WTC11 (cell line): ENCODE measurements at regions not wholly inside any gene's neighbourhood (a gene's known extent, or its start where the extent isn't known, plus 50 kb on each side); places are given as distances from the start of the nearest gene placed in this dataset.

Source experiments
- ATAC-seq: fragments of 200-7000 bp; cut with Tn5 transposase; 2 replicates; pipeline ENCODE4 v1.10.0; 2021; ENCODE audit warnings: mild to moderate bottlenecking, moderate library complexity
- CTCF ChIA-PET: fragments of 300-600 bp; sonication (Branson Sonifier 250); formaldehyde crosslinking; loops from one replicate; lab custom pipeline; 2021; ENCODE audit warnings: antibody characterized with exemption; lab: Charles Lee
- POLR2A ChIA-PET: fragments of 350-600 bp; sonication (Branson Sonifier 250); formaldehyde crosslinking; loops from one replicate; lab custom pipeline; 2021; ENCODE audit warnings: antibody characterized with exemption; lab: Charles Lee
- DNase-seq: peaks from one replicate; pipeline ENCODE4 v3.0.0; 2021; ENCODE audit warnings: low spot score
- H3K27ac Mint-ChIP-seq: 2 replicates; pipeline ENCODE4 v1.8.0; 2021; ENCODE audit warnings: mixed read lengths
- H3K27me3 Mint-ChIP-seq: 2 replicates; pipeline ENCODE4 v1.8.0; 2021; ENCODE audit warnings: low read depth, mild to moderate bottlenecking, moderate library complexity, mixed read lengths
- H3K36me3 Mint-ChIP-seq: 2 replicates; pipeline ENCODE4 v1.8.0; 2021; ENCODE audit warnings: mixed read lengths
- H3K4me1 Mint-ChIP-seq: 2 replicates; pipeline ENCODE4 v1.8.0; 2022; ENCODE audit warnings: mixed read lengths
- H3K4me3 Mint-ChIP-seq: 2 replicates; pipeline ENCODE4 v1.8.0; 2021; ENCODE audit warnings: mild to moderate bottlenecking, moderate library complexity, mixed read lengths
- H3K9me3 Mint-ChIP-seq: 2 replicates; pipeline ENCODE4 v1.8.0; 2021; ENCODE audit warnings: mixed read lengths
- NFYB ChIP-seq: sonication (generic); formaldehyde crosslinking; conservative IDR thresholded peaks from 2 replicates; pipeline ENCODE4 v1.8.0; 2022; ENCODE audit warnings: low read depth, missing genetic modification reagents
- NR1H2 ChIP-seq: sonication (generic); formaldehyde crosslinking; IDR thresholded peaks from 2 replicates; pipeline ENCODE4 v1.9.0; 2021; ENCODE audit warnings: mild to moderate bottlenecking, moderate library complexity, missing genetic modification reagents
- PRDM15 ChIP-seq: sonication (generic); formaldehyde crosslinking; IDR thresholded peaks from 2 replicates; pipeline ENCODE4 v1.8.0; 2022; ENCODE audit warnings: missing genetic modification reagents
- SMAD4 ChIP-seq: sonication (generic); formaldehyde crosslinking; IDR thresholded peaks from 2 replicates; pipeline ENCODE4 v1.8.0; 2022; ENCODE audit warnings: mild to moderate bottlenecking, missing genetic modification reagents
- TP53 ChIP-seq: sonication (generic); formaldehyde crosslinking; IDR thresholded peaks from 2 replicates; pipeline ENCODE4 v1.8.1; 2023; ENCODE audit warnings: mild to moderate bottlenecking, missing genetic modification reagents
- ZNF219 ChIP-seq: sonication (generic); formaldehyde crosslinking; IDR thresholded peaks from 2 replicates; pipeline ENCODE4 v1.8.0; 2023; ENCODE audit warnings: missing genetic modification reagents, mild to moderate bottlenecking, borderline replicate concordance
- ZNF232 ChIP-seq: sonication (generic); formaldehyde crosslinking; IDR thresholded peaks from 2 replicates; pipeline ENCODE4 v1.8.0; 2022; ENCODE audit warnings: mild to moderate bottlenecking, missing genetic modification reagents
- ZNF317 ChIP-seq: sonication (generic); formaldehyde crosslinking; IDR thresholded peaks from 2 replicates; pipeline ENCODE4 v1.8.1; 2023; ENCODE audit warnings: low read depth, mild to moderate bottlenecking, moderate library complexity, missing genetic modification reagents, borderline replicate concordance
- ZNF423 ChIP-seq: fragments of 250-450 bp; sonication (Bioruptor Pico); IDR thresholded peaks from 2 replicates; pipeline ENCODE4 v2.1.2; 2022; ENCODE audit warnings: mild to moderate bottlenecking, moderate library complexity
- ZNF512 ChIP-seq: sonication (generic); formaldehyde crosslinking; IDR thresholded peaks from 2 replicates; pipeline ENCODE4 v1.8.1; 2022; ENCODE audit warnings: missing genetic modification reagents, borderline replicate concordance
- ZNF671 ChIP-seq: fragments of 250-450 bp; sonication (Bioruptor Pico); IDR thresholded peaks from 2 replicates; pipeline ENCODE4 v1.8.0; 2021; ENCODE audit warnings: mild to moderate bottlenecking
- TF ChIP-seq, protein P1 (sequence below): sonication (generic); formaldehyde crosslinking; IDR thresholded peaks from 2 replicates; pipeline ENCODE4 v1.8.1; 2023; ENCODE audit warnings: mild to moderate bottlenecking, moderate library complexity, missing genetic modification reagents
- TF ChIP-seq, protein P2 (sequence below): sonication (generic); formaldehyde crosslinking; IDR thresholded peaks from 2 replicates; pipeline ENCODE4 v1.8.1; 2023; ENCODE audit warnings: mild to moderate bottlenecking, missing genetic modification reagents, moderate library complexity
- TF ChIP-seq, protein P3 (sequence below): sonication (generic); formaldehyde crosslinking; IDR thresholded peaks from 2 replicates; pipeline ENCODE4 v1.8.0; 2023; ENCODE audit warnings: missing genetic modification reagents, mild to moderate bottlenecking, borderline replicate concordance

GRCh38 chr10:8726779-8727084, 672.2 kb downstream of the GATA3 start:
- CTCF ChIA-PET = interaction anchor here (0.6 kb wide), 1 partner anchor 1042 kb away, joined by 3 read pairs; no protein-coding TSS in a partner anchor
- peaks cover 11% of the 10 kb centered on the region for H3K9me3 Mint-ChIP-seq
- H3K36me3 Mint-ChIP-seq = 0 out of 2 replicates have a peak, but pooled peaks cover 3% of the 10 kb centered on the region
- POLR2A ChIA-PET = interaction anchor here (0.6 kb wide), 1 partner anchor 10 kb away, joined by 4 read pairs; no protein-coding TSS in a partner anchor
- TF ChIP-seq ZNF219 (CRISPR knock-in tag) = no peak
- peaks cover 4% of the 10 kb centered on the region; the same call in 1 of the 2 replicates for H3K4me1 Mint-ChIP-seq
- H3K4me3 Mint-ChIP-seq = no peak overlapping the region
- H3K27ac Mint-ChIP-seq = no peak overlapping the region
- no peak for ATAC-seq
- DNase-seq = no peak
- no peaks in the 10 kb centered on the region for H3K27me3 Mint-ChIP-seq

DNA sequence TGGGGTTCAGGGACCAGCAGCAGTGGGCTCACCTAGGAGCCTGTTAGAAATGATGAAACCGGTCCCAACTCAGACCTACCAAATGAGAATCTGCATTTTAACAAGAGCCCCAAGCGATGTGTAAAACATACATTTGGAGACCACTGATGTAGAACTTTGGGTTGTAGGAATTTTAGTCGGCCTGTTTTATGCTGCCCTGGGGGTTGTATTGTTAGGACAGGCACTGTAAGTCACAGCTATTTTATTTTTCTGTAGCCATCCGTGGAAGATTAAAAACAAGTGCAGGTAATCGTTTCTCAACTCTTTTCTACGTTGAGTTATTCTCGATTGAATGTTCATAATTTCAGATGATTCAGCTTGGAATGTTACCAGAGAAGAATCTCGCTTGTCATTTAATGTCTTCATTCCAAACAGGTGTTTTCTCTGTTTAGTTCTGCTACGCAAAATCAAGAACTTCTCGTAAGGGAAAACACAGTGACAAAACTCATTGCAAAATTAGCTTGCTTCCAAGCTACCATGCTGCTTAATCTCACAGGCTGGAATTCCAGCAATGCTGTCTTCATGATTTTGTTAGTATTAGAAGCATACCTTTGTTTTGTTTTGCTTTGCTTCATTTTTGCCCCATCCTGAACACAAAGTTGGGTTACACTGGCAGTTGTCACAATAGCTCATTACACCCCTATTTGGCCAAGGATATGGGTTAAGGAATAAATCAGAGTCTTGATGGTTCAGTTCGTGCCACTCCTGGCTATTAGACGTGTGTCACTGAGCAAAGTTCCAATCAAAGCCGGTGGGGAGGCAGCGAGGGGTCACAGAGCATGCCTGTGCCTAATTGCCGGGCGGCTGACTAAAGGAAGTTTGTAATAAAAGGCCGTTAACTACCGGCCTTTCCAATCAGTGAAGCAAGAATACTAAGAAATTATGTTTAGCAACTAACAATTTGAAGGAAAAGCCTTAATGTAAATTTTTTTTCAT, 676.9 kb downstream of the GATA3 start:
- Mint-ChIP-seq H3K27ac (no peak overlapping the region), H3K4me1 (peaks cover 5% of the 10 kb centered on the region; the same call in 1 of the 2 replicates), H3K9me3 (no peaks in the 10 kb centered on the region), H3K36me3 (no peaks in the 10 kb centered on the region)
- CTCF ChIA-PET = no interaction called here
- no peak for TF ChIP-seq PRDM15
- no peak for TF ChIP-seq ZNF317
- TF ChIP-seq, protein P1, sequence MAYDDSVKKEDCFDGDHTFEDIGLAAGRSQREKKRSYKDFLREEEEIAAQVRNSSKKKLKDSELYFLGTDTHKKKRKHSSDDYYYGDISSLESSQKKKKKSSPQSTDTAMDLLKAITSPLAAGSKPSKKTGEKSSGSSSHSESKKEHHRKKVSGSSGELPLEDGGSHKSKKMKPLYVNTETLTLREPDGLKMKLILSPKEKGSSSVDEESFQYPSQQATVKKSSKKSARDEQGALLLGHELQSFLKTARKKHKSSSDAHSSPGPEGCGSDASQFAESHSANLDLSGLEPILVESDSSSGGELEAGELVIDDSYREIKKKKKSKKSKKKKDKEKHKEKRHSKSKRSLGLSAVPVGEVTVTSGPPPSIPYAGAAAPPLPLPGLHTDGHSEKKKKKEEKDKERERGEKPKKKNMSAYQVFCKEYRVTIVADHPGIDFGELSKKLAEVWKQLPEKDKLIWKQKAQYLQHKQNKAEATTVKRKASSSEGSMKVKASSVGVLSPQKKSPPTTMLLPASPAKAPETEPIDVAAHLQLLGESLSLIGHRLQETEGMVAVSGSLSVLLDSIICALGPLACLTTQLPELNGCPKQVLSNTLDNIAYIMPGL (CRISPR knock-in tag) = no peak
- TF ChIP-seq, protein P2, sequence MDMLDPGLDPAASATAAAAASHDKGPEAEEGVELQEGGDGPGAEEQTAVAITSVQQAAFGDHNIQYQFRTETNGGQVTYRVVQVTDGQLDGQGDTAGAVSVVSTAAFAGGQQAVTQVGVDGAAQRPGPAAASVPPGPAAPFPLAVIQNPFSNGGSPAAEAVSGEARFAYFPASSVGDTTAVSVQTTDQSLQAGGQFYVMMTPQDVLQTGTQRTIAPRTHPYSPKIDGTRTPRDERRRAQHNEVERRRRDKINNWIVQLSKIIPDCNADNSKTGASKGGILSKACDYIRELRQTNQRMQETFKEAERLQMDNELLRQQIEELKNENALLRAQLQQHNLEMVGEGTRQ = no peak
- TF ChIP-seq NFYB (CRISPR knock-in tag) = no peak
- TF ChIP-seq ZNF512 (CRISPR knock-in tag) = no peak
- TF ChIP-seq NR1H2 (CRISPR knock-in tag) = no peak
- TF ChIP-seq TP53 (CRISPR knock-in tag) = no peak
- no peak for TF ChIP-seq ZNF423 (CRISPR knock-in tag)
- no peak for TF ChIP-seq ZNF671
- no peak for TF ChIP-seq SMAD4 (CRISPR knock-in tag)
- no peak for TF ChIP-seq ZNF232 (CRISPR knock-in tag)
- TF ChIP-seq, protein P3, sequence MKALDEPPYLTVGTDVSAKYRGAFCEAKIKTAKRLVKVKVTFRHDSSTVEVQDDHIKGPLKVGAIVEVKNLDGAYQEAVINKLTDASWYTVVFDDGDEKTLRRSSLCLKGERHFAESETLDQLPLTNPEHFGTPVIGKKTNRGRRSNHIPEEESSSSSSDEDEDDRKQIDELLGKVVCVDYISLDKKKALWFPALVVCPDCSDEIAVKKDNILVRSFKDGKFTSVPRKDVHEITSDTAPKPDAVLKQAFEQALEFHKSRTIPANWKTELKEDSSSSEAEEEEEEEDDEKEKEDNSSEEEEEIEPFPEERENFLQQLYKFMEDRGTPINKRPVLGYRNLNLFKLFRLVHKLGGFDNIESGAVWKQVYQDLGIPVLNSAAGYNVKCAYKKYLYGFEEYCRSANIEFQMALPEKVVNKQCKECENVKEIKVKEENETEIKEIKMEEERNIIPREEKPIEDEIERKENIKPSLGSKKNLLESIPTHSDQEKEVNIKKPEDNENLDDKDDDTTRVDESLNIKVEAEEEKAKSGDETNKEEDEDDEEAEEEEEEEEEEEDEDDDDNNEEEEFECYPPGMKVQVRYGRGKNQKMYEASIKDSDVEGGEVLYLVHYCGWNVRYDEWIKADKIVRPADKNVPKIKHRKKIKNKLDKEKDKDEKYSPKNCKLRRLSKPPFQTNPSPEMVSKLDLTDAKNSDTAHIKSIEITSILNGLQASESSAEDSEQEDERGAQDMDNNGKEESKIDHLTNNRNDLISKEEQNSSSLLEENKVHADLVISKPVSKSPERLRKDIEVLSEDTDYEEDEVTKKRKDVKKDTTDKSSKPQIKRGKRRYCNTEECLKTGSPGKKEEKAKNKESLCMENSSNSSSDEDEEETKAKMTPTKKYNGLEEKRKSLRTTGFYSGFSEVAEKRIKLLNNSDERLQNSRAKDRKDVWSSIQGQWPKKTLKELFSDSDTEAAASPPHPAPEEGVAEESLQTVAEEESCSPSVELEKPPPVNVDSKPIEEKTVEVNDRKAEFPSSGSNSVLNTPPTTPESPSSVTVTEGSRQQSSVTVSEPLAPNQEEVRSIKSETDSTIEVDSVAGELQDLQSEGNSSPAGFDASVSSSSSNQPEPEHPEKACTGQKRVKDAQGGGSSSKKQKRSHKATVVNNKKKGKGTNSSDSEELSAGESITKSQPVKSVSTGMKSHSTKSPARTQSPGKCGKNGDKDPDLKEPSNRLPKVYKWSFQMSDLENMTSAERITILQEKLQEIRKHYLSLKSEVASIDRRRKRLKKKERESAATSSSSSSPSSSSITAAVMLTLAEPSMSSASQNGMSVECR (CRISPR knock-in tag) = no peak
- TF ChIP-seq, all 79 proteins: peak for 0
- no peak for ATAC-seq
- Mint-ChIP-seq H3K4me3 (no peak overlapping the region), H3K27me3 (no peaks in the 10 kb centered on the region)
- POLR2A ChIA-PET = no interaction called here
- no peak for DNase-seq
